ENCODE measurements at regions not wholly inside any gene's neighbourhood (a gene's known extent, or its start where the extent isn't known, plus 50 kb on each side); places are given as distances from the start of the nearest gene placed in this dataset.

DNA sequence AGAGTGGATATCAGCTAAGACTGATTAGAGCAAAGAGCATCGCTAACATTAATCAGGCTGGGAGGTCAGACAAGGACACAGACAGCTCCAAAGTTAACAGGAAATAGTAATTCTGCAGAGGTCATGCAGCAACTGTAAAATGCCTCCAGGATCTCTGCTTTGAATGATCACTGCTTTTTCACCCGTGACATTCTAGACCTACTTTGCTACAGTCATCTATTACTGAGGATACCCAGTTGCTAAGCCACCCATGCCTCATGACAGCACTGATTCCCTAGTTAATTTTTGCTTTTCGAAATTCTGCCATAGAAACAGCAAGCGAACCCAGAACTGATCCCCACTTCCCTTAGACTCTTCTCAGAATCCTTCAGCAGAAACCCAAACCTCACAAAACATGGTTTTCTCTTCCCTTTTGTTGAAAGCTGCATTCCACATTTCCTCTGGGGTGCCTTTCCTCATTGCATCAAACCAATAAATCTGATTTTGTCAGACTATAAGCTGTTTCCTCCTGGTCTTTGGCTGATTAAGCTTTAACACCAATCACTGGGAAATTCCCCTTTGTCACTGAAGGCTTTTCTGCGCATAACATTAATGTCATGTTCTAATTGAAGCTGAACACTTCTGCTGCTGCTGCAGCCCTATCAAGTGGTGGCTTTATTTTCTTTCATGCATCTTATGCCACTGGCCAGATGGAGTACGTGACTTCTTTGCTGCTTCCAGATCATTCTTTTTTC, 201.1 kb upstream of the CHD1 start:
- DNase-seq (ENCODE audit: low spot score): no peak
- intact Hi-C loops (cut with DNase I): no loop called here

DNA sequence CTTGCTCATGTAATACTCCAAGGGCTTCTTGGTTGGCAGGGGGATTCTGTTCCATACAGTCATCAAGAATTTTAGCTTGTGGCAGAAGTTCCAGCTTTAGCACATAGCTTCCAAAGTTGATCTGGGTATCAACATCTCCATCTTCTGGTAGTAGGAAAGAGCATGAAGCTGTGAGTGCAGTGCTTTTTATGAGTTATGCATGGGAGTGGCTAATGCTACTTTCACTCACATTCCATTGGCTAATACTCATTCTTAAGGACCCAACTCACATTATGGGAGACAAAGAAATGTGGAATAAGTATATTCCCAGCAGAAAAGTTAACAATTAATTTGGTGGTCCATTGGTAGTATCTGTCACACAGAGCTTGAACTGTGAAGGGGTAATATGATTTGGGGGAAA, 194.2 kb upstream of the CHD1 start:
- intact Hi-C loops (cut with DNase I): no loop called here
- no peak for DNase-seq (ENCODE audit: low spot score)

DNA sequence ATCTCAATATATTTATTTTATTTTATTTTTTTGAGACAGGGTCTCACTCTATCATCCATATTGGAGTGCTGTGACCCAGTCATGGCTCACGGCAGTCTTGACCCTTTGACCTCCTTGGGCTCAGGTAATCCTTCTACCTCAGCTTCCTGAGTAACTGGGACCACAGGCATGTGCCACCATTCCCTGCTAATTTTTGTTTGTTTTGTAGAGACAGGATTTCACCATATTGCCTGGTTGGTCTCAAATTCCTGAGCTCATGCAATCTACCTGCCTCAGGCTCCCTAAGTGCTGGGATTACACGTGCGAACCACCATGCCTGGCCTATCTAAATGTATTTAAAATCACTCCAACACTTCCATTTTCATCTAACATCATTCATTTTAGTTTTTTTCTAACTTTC, 190.5 kb upstream of the CHD1 start:
- no peak for DNase-seq (ENCODE audit: low spot score)

DNA sequence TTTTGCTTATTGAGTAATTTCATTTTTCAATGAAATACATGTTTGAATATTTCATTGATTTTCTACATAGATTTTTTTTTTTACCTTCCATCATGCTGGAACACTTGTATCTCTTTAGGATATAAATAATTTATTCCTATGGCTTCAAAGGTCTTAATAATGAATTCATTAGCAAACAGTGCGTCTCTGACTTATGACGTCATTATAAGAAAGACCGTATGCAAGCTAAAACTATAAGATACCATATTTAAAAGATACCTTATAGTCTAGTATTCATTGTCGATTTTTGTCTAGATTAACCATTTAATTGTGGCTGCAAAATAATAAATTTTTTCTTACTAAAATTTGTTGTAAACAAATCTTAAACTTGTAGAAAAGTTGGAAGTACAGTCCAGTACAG, 187.7 kb upstream of the CHD1 start:
- DNase-seq (ENCODE audit: low spot score): no peak
- intact Hi-C loops (cut with DNase I): no loop called here

More for the DNA sequence above, 190.5 kb upstream of the CHD1 start:
- intact Hi-C loops (cut with DNase I): no loop called here

DNA sequence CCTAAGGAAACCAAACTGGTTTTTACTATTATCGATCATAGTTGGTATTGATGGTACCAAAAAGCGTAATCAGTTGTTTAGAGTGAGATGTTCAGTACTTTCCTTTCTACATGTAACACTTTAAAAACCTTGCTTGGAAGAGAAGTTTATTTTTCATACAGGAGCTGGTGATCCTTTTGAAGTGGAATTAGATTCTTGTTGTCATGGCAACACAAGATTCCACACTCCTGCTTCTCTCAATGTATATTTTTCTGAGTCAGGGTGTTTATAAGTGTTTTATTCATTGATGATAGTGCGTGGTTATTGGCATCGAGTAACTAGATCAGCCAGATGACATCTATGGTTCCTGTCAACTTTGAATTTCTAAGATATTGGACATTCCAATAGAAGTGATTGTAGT, 181.1 kb upstream of the CHD1 start:
- DNase-seq (ENCODE audit: low spot score): no peak
- intact Hi-C loops (cut with DNase I): no loop called here

DNA sequence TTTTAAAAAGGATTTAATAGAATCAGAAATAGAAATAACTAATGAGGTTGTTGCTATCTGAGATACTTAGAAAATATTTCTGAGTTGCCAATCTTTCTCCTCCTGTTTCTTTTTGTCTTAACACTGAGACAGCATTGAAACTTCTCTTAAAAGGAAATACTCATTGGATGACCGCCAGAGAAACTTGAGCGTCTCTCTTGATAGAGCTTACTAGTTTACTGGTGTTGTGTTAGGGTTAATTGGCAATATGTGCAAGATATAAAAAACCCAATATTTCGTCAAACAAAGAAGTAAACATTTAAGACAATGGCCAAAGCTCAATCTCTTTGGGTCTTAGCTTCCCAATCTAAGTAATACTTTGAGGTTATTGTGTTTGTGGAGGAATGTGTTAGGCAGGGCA, 176.4 kb upstream of the CHD1 start:
- no peak for DNase-seq (ENCODE audit: low spot score)
- intact Hi-C loops (cut with DNase I): no loop called here

DNA sequence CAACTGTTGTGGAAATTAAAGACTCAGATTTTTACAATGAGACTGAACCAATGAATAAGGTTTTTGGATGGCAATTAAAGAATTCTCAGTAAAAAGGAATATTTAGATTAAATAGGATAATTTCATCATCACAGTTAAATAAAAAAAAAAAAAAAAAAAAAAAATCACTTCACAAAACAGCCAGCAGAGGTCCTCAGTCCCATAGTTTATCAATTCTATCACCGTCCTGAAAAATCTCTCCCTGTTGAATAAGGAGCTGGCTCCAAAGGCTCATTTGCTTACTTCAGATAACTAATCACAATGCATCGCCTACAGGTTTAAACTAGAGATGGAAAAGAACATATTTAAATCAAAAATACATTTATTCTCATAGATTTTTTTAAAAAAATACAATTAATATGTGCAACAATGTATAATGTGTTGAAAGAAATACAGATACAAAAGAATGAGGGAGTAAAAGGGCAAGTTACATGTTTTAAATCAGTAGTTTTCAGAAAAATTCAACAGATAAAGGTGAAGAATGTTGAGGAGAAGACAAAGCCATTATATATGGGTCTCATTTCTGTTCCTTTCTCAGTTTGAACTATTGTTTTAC, 175.8 kb upstream of the CHD1 start:
- intact Hi-C loops (cut with DNase I): no loop called here
- no peak for DNase-seq (ENCODE audit: low spot score)

DNA sequence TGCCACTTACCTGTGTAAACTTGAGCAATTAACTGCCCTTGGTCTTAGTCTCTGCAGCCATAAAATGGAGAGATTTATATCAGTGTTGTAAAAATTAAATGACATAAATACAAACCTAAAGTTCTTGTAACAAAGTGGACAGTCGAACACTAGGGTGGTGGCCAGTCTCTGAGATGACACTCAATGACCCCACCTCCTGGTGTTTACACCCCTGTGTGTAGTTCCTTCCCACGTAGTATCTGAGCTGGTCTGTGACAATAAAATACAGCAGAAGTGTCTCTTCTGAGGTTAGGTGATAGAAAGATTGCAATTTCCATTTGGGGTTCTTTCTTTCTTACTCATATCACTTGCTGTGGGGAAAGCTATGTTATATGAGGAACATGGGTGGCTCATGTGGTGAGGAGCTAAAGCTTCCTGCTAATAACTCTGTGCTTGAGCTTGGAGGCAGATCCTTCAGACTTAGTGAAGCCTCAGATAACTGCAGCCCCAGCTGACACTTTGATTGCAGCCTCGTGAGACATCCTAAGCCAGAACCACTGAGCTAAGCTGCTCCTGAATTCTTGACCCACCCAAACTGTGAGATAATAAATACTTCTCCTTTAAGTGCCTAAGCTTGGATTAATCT, 173.4 kb upstream of the CHD1 start:
- no peak for DNase-seq (ENCODE audit: low spot score)
- intact Hi-C loops (cut with DNase I): no loop called here

DNA sequence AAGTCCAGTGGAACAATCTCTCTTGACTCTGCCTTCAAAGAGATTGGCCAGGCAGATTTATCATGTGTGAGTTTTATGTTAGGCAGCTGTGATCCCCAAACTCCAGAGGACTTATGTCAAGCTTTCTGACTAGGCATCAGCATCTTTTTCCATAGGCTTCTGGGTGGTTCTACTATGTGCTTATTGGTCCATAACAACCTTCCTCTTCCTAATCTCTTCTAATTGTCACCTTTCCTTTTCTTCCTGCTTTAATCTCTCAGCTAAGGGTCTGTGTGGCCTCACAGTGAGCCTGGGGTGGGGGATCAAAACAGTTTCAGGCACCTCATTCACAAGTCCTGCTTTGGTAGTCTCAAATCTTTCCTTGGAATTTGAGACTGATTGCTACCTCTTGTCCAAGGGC, 170.9 kb upstream of the CHD1 start:
- no peak for DNase-seq (ENCODE audit: low spot score)
- intact Hi-C loops (cut with DNase I): no loop called here

DNA sequence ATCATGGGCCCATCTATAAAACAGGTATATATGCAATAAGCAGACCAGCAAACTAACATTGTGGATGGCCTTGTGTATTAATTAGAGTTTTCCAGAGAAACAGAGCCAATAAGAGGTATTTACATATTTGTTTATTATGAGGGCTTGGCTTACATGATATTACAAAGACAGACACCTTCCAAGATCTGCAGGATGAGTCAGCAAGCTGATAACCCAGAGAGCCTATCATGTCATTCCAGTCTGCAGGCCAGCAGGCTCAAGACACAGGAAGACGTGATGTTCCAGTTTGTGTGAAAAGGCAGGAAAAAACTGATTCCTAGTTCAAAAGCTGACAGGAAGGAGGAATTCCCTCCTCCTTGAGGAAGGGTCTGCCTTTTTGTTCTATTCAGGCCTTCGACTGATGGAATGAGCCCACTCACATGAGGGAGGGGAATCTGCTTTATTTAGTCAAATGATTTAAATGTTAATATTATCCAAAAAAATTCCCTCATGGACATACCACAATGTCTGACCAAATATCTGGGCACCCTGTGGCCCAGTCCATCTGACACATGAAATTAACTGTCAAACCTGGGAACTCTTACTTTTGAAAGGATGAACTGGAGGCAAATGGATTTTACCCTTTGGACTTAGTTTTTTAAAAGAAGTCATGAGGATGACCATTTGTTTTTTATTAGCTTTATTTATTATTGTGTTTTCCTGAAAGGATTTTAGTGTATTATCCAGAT, 161.2 kb upstream of the CHD1 start:
- intact Hi-C loops (cut with DNase I): no loop called here
- DNase-seq (ENCODE audit: low spot score): no peak

DNA sequence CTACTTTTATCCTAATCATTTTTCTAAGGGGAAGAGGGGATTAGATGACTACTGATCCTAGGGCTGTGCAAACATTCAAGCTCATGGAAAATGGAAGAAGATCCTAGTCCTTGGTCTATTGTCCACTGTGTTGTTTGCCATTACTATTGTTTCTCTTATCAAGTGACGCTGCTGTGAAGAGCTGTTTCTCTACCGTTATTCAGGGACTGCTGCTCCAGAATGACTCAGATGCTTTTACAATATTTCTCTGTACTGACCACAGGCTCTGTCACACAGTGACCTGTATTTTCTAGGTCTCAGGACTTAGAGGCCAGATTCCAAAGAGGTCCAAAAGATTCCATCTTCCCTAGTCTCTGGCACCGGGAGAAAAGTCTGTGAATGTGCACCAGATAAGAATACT, 159.5 kb upstream of the CHD1 start:
- intact Hi-C loops (cut with DNase I): no loop called here
- no peak for DNase-seq (ENCODE audit: low spot score)

DNA sequence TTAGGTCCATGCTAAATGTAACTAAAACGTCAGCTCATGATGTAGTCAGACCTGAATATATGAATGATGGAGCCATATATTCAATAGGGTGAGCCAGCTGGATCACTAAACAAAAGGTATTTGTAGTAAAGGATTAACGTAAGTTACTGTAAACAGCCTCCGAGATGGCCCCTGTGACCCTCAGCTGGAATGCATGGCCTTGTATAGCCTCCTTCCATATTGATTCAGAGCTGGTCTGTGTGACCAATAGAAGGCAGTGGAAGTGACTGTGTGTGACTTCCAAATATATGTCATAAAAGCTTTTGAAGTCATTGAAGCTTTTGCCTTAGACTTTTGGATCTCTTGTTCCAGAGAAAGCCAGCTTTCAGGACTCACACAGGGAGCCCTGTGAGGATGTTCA, 154.4 kb upstream of the CHD1 start:
- no peak for DNase-seq (ENCODE audit: low spot score)
- intact Hi-C loops (cut with DNase I): no loop called here

DNA sequence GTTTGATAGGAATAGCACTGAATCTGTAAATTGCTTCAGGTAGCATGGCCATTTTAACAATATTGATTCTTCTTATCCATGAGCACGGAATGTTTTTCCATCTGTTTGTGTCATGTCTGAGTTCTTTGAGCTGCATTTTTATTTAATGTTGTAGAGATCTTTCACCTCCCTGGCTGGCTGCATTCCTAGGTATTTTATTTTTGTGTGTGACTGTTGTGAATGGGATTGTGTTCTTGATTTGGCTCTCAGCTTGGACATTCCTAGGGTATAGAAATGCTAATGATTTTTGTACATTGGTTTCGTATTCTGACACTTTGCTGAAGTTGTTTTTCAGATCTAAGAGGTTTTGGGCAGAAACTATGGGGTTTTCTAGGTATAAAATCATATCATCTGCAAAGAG, 152.9 kb upstream of the CHD1 start:
- no peak for DNase-seq (ENCODE audit: low spot score)
- intact Hi-C loops (cut with DNase I): no loop called here

DNA sequence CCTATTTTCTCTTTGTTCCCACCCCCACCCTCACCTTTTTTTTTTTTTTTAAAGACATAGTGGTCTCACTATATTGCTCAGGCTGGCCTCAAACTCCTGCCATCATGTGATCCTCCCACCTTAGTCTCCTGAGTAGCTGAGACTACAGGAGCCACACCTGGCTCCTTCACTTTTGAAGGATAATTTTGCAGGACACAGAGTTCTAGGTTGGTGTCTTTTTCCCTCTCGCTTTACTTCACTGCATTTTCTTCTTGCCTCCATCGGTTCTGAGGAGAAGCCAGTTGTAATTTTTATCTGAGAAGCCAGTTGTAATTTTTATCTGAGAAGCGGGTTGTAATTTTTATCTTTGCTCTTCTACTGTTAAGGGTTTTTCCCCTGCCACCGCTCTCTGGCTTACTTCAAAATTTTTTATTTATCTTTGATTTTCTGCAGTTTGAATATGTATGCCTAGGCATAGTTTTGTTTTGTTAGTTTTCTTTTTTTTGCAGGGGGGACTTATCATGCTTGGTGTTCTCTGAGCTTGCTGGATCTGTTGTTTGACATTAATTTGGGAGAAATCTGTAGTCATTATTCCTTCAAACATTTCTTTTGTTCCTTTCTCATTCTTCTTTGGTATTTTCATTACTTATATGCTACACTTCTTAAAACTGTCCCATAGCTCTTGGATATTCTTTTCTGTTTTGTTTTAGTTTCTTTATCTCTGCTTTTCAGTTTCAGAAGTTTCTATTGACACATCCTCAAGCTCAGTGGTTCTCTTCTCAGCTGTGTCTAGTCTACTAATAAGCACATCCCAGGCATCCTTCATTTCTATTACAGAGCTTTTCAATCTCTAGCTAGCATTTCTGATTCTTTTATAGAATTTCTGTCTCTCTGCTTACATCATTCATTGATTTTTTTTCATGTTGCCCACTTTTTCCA, 148.2 kb upstream of the CHD1 start:
- no peak for DNase-seq (ENCODE audit: low spot score)
- intact Hi-C loops (cut with DNase I): no loop called here

DNA sequence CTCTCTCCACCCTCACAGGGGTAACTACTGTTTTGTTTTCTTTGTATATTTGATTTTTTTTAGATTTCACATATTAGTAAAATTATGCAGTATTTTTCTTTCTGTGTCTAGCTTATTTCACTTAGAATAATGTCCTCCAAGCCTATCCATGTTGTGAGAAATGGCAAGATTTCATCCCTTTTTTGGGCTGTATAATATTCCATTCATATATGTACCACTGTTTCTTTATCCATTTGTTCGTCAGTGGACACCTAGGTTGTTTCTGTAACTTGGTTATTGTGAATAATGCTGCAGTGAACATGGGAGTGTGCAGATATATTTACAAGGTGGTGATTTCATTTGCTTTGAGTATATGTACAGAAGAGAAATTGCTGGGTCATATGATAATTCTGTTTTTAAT, 144.0 kb upstream of the CHD1 start:
- no peak for DNase-seq (ENCODE audit: low spot score)
- intact Hi-C loops (cut with DNase I): no loop called here

DNA sequence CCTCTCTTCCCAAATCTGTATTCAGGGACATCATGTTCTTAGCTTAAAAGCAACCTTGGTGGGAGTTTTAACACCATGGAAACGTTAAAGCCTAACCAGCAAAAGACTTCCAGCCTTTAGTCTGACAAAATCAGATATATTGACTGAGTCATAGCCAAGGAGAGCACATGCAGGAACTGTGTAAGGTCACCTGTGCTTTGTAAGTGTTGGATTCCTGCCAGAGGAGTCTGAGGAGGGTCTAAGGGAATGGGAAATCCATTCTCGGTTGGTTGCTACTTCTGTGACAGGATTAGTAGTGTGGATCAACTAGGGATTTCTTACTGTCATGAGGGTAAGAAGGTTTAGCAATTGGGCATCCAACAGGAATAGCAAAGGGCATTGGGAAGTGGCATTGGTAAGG, 142.0 kb upstream of the CHD1 start:
- intact Hi-C loops (cut with DNase I): no loop called here

DNA sequence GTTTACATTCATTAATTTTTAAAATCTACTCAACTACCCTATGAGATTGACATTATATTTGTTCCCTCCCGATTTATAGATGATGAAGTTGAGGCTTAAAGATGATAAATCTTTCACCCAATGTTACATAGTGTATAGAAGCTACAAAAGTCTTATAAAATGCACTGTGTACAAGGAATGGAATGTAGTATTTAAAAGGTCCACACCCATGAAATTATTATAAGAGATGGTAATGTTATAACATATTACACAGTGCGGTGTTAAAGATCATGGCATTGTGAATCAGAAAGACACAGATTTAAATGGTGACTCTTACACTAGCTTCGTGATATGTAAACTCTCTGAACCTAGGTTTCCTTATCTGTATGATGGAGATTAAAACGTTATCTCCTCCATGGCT, 141.6 kb upstream of the CHD1 start:
- intact Hi-C loops (cut with DNase I): no loop called here

More for the DNA sequence above, 142.0 kb upstream of the CHD1 start:
- no peak for DNase-seq (ENCODE audit: low spot score)

DNA sequence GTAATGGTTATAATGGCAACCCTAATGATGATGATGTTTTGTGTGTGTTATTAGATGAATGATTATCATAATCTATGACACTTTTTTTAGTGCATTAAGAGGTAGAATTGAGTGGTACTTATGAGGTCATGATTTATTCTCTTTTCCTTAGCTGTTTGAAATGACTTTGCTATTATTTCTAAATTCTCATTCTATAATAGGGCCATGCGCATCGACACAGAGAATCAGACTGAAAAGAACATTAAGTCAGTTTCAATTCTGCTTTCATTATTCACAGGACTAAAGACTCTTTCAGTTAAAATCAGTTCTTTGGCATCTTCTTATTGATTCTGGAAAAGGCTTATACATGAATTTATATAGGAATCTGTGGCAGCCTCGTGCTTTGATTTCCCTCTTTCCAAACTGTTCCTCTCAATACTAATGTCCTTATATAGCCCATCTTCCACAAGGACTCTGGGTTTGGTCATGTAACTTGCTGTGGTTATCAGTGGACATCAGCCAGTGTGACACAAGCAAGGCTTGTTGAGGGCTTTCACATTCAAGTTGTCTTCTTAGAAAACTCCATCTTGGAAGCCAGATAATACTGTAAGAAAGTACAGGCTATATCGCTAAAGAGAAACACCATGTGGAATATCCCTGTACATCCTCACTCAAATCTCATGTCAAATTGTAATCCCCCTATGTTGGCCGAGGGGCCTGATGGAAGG, 140.3 kb upstream of the CHD1 start:
- no peak for DNase-seq (ENCODE audit: low spot score)
- intact Hi-C loops (cut with DNase I): no loop called here

More for the DNA sequence above, 141.6 kb upstream of the CHD1 start:
- DNase-seq (ENCODE audit: low spot score): no peak

DNA sequence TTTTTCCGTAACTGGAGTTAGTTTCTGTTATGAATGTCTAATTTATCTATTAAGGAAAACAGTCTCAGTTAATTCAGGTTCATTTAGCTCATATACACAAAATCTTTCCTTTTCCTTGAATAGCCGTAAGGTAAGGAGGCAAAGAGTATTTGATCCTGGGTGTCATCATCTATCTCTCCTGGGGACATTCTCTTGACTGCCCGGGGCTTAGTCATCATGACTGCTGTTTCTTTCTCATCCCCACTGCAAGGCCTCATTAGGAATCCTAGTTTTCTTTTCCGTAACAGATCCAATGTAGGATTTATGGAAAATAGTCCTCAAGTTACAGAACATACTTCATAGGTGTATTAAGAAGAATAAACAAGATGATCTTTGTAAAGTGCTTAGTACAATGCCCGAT, 134.9 kb upstream of the CHD1 start:
- intact Hi-C loops (cut with DNase I): no loop called here
- no peak for DNase-seq (ENCODE audit: low spot score)

Data from cardiac septum (tissue), 1 donor.